Stomach (tissue), 4 donors: ENCODE measurements at regions not wholly inside any gene's neighbourhood (a gene's known extent, or its start where the extent isn't known, plus 50 kb on each side); places are given as distances from the start of the nearest gene placed in this dataset.

Source experiments
- EP300 ChIP-seq: sonication (generic); formaldehyde crosslinking; IDR thresholded peaks from one replicate; pipeline ENCODE4 v1.6.1; 2017; ENCODE audit warnings: antibody characterized with exemption
- POLR2A ChIP-seq, 4 donors: fragments of 450-650 bp; IDR thresholded peaks; one replicate each; pipeline ENCODE4 v1.6.1; 2016; ENCODE audit warnings: antibody characterized with exemption in 4 of 4, control low read depth in 2 of 4, mild to moderate bottlenecking in 1 of 4, moderate library complexity in 1 of 4
- POLR2AphosphoS5 ChIP-seq, 3 donors: sonication (generic); formaldehyde crosslinking; IDR thresholded peaks; one replicate each; pipeline ENCODE4 v1.6.1; 2016; ENCODE audit warnings: antibody characterized with exemption in 3 of 3
- TF ChIP-seq, protein P1 (sequence below), 7 experiments: fragments of 450-650 bp in 4 of 7; fragments of 200-600 bp in 3 of 7; sonication (generic) in 3 of 7; IDR thresholded peaks; one replicate each; pipeline ENCODE4 v1.5.1; 2016 to 2019; ENCODE audit warnings: antibody characterized with exemption in 7 of 7, control low read depth in 2 of 7, mild to moderate bottlenecking in 1 of 7

DNA sequence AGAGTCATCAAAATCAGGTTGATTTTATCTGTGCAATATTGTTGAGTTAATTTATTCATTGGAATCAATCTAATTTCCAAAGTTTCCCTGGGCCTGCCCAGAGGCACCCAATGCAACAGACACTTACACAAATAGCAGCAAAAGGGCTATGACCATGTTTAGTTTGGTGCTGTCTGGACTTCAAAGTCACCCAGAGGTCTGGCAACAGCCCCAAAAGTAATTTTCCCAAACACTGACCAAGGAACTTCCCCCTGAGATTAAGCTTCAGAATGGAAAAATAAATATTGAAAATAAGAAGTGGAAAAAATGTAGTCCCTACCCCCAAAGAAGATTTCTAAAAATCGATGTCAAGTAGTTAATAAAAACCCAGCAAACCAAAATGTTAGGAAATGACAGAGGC, 70.9 kb upstream of the RNF152 start:
- TF ChIP-seq POLR2AphosphoS5 (IDR thresholded peaks at IDR 0.05): no peak
- TF ChIP-seq, protein P1, sequence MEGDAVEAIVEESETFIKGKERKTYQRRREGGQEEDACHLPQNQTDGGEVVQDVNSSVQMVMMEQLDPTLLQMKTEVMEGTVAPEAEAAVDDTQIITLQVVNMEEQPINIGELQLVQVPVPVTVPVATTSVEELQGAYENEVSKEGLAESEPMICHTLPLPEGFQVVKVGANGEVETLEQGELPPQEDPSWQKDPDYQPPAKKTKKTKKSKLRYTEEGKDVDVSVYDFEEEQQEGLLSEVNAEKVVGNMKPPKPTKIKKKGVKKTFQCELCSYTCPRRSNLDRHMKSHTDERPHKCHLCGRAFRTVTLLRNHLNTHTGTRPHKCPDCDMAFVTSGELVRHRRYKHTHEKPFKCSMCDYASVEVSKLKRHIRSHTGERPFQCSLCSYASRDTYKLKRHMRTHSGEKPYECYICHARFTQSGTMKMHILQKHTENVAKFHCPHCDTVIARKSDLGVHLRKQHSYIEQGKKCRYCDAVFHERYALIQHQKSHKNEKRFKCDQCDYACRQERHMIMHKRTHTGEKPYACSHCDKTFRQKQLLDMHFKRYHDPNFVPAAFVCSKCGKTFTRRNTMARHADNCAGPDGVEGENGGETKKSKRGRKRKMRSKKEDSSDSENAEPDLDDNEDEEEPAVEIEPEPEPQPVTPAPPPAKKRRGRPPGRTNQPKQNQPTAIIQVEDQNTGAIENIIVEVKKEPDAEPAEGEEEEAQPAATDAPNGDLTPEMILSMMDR (IDR thresholded peaks at IDR 0.05): no peak
- TF ChIP-seq EP300: no peak
- no peak for TF ChIP-seq POLR2A (IDR thresholded peaks at IDR 0.05)
